DOHH2 (cell line): ENCODE measurements at regions not wholly inside any gene's neighbourhood (a gene's known extent, or its start where the extent isn't known, plus 50 kb on each side); places are given as distances from the start of the nearest gene placed in this dataset.

Experiments used
- H3F3A ChIP-seq: fragments of 200-600 bp; sonication (generic), shearing (Covaris generic); 2 replicates; pipeline ENCODE4 v1.6.0; 2016; ENCODE audit warnings: antibody characterized with exemption, mild to moderate bottlenecking; ENCODE audit not compliant: control insufficient read depth, insufficient read depth
- H3K27ac ChIP-seq: fragments of 200-600 bp; sonication (generic); 2 replicates; pipeline ENCODE4 v1.5.1; 2014; ENCODE audit warnings: low read depth, mild to moderate bottlenecking, low read length, moderate library complexity
- H3K27me3 ChIP-seq: fragments of 200-600 bp; sonication (generic); 2 replicates; pipeline ENCODE4 v1.6.1; 2014; ENCODE audit warnings: mild to moderate bottlenecking, low read length, mixed read lengths; ENCODE audit not compliant: control insufficient read depth
- H3K36me3 ChIP-seq: fragments of 200-600 bp; sonication (generic); 2 replicates; pipeline ENCODE4 v1.6.1; 2014; ENCODE audit warnings: mild to moderate bottlenecking, low read length, moderate library complexity, mixed read lengths; ENCODE audit not compliant: control insufficient read depth
- H3K4me1 ChIP-seq: fragments of 200-600 bp; sonication (generic); 2 replicates; pipeline ENCODE4 v1.6.1; 2014; ENCODE audit warnings: mild to moderate bottlenecking, low read length, mixed read lengths; ENCODE audit not compliant: control insufficient read depth
- H3K4me2 ChIP-seq: fragments of 200-600 bp; sonication (generic); 2 replicates; pipeline ENCODE4 v1.6.0; 2014; ENCODE audit warnings: mild to moderate bottlenecking, low read length, moderate library complexity
- H3K4me3 ChIP-seq: fragments of 200-600 bp; sonication (generic); 2 replicates; pipeline ENCODE4 v1.5.1; 2014; ENCODE audit warnings: mild to moderate bottlenecking, low read length, mixed read lengths
- H3K79me2 ChIP-seq: fragments of 200-600 bp; sonication (generic); 2 replicates; pipeline ENCODE4 v1.6.1; 2014; ENCODE audit warnings: mild to moderate bottlenecking, low read length, mixed read lengths; ENCODE audit not compliant: control insufficient read depth
- H3K9me2 ChIP-seq: fragments of 200-600 bp; sonication (generic); replicated peaks from 2 replicates; pipeline ENCODE4 v1.6.1; 2014; ENCODE audit warnings: mild to moderate bottlenecking, low read length, mixed read lengths; ENCODE audit not compliant: control insufficient read depth
- H3K9me3 ChIP-seq: fragments of 200-600 bp; sonication (generic); 2 replicates; pipeline ENCODE4 v1.6.1; 2014; ENCODE audit warnings: antibody characterized with exemption, low read length, mixed read lengths; ENCODE audit not compliant: control insufficient read depth, insufficient read depth
- H4K20me1 ChIP-seq: fragments of 200-600 bp; sonication (generic); 2 replicates; pipeline ENCODE4 v1.6.0; 2014; ENCODE audit warnings: low read depth, mild to moderate bottlenecking, antibody characterized with exemption, low read length, moderate library complexity; ENCODE audit not compliant: control insufficient read depth, insufficient read depth
- EZH2phosphoT487 ChIP-seq: fragments of 200-600 bp; sonication (generic); IDR thresholded peaks from 2 replicates; pipeline ENCODE4 v1.6.1; 2017; ENCODE audit warnings: borderline replicate concordance, mild to moderate bottlenecking, antibody characterized with exemption, low read length, moderate library complexity, mixed read lengths
- TF ChIP-seq, protein P1 (sequence below): fragments of 200-600 bp; sonication (generic); IDR thresholded peaks from one replicate; pipeline ENCODE4 v1.5.1; 2014; ENCODE audit warnings: antibody characterized with exemption, mild to moderate bottlenecking, low read depth, low read length; ENCODE audit not compliant: poor library complexity, severe bottlenecking

DNA sequence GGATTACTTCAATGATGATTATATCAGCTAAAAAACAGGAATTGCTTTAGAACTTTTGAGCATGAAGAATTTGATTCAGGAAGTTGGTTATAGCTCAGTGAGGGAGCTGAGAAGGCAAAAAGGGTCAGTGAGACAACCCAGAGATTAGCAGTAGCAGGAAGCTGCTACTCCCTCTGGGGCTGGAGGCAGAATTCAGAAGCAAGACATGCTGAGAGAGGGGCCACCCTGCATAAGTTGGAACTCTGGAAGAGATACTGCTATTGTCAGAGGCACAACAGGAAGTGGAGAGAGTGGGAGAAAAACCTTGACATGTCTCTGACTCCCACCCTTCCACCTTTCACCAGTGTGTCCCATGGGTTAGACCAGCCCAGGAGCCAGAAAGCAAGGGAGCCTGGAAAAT lies 488.7 kb downstream of the ADRA2A start:
- Histone ChIP-seq H3K9me3 (no peaks in the 10 kb centered on the region), H3K9me2 (no peaks in the 10 kb centered on the region), H3K4me3 (no peak overlapping the region), H3K4me1 (no peaks in the 10 kb centered on the region), H3K4me2 (no peak overlapping the region), H3K36me3 (no peaks in the 10 kb centered on the region), H3K27me3 (no peaks in the 10 kb centered on the region), H3K79me2 (no peaks in the 10 kb centered on the region), H3K27ac (no peak overlapping the region), H4K20me1 (no peaks in the 10 kb centered on the region), H3F3A (no peaks in the 10 kb centered on the region)
- TF ChIP-seq, protein P1, sequence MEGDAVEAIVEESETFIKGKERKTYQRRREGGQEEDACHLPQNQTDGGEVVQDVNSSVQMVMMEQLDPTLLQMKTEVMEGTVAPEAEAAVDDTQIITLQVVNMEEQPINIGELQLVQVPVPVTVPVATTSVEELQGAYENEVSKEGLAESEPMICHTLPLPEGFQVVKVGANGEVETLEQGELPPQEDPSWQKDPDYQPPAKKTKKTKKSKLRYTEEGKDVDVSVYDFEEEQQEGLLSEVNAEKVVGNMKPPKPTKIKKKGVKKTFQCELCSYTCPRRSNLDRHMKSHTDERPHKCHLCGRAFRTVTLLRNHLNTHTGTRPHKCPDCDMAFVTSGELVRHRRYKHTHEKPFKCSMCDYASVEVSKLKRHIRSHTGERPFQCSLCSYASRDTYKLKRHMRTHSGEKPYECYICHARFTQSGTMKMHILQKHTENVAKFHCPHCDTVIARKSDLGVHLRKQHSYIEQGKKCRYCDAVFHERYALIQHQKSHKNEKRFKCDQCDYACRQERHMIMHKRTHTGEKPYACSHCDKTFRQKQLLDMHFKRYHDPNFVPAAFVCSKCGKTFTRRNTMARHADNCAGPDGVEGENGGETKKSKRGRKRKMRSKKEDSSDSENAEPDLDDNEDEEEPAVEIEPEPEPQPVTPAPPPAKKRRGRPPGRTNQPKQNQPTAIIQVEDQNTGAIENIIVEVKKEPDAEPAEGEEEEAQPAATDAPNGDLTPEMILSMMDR, result no peak
- no peak for TF ChIP-seq EZH2phosphoT487

DNA sequence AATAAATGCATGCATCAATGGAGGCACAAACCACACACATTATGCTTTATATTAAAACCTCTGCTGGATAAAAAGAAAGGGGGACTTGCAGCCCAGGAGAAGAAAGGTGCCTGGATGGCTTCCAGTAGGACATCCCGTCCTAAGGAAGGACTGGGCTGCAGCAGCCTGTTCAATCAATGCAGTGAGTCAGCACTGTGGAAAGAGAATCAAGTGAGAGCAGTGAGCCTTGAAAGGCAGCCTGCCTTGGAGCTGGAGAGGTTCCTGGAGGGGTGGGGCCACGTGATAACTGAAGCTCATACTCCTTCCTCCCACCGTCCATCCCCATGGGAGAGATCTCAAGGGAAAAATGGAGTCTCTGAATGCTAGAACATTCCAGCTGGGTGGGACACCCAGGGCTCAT lies 501.2 kb downstream of the ADRA2A start:
- H3K9me2 ChIP-seq, result no peaks in the 10 kb centered on the region
- no peak overlapping the region for H3K27ac ChIP-seq
- H3K4me2 ChIP-seq, result no peak overlapping the region
- no peaks in the 10 kb centered on the region for H3K4me1 ChIP-seq
- no peaks in the 10 kb centered on the region for H3K27me3 ChIP-seq
- H3K79me2 ChIP-seq, result no peaks in the 10 kb centered on the region
- no peaks in the 10 kb centered on the region for H3K9me3 ChIP-seq
- no peaks in the 10 kb centered on the region for H4K20me1 ChIP-seq
- no peak for TF ChIP-seq EZH2phosphoT487
- TF ChIP-seq, protein P1, result no peak
- no peaks in the 10 kb centered on the region for H3K36me3 ChIP-seq
- H3K4me3 ChIP-seq, result no peak overlapping the region
- H3F3A ChIP-seq, result no peaks in the 10 kb centered on the region

- Histone ChIP-seq H3K4me1 (no peaks in the 10 kb centered on the region), H3K9me2 (no peaks in the 10 kb centered on the region), H4K20me1 (no peaks in the 10 kb centered on the region), H3K27me3 (no peaks in the 10 kb centered on the region), H3K36me3 (no peaks in the 10 kb centered on the region), H3K4me3 (no peak overlapping the region), H3F3A (no peaks in the 10 kb centered on the region), H3K79me2 (no peaks in the 10 kb centered on the region), H3K4me2 (no peak overlapping the region), H3K9me3 (no peaks in the 10 kb centered on the region), H3K27ac (no peak overlapping the region)
- no peak for TF ChIP-seq EZH2phosphoT487
- TF ChIP-seq, protein P1, result no peak
Measured at GRCh38 chr10:111579473-111579872, 502.6 kb downstream of the ADRA2A start.

DNA sequence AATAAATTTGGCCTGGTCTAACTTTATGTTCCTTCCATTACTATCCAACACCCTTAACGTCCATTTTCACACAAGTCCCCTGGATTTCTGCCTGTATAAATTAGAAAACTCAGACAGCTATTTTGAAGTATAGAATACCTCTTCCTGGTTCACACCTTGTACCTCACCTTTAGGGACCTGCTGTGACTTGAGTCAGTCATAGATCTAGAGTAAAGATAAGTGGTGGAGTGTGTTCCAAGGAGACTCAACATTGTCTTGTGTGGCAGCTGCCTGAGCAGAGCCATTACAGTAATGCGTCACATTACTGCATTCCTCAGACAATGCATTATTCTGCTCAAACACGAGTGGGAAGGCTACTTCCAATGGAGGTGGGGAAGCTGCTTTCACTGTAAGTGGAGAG lies 513.9 kb downstream of the ADRA2A start:
- Histone ChIP-seq H3K9me3 (no peaks in the 10 kb centered on the region), H3K36me3 (no peaks in the 10 kb centered on the region), H3K79me2 (no peaks in the 10 kb centered on the region), H4K20me1 (no peaks in the 10 kb centered on the region), H3K4me3 (no peak overlapping the region), H3K4me1 (no peaks in the 10 kb centered on the region), H3K27ac (no peak overlapping the region), H3K27me3 (no peaks in the 10 kb centered on the region), H3F3A (no peaks in the 10 kb centered on the region), H3K4me2 (no peak overlapping the region), H3K9me2 (no peaks in the 10 kb centered on the region)
- TF ChIP-seq, protein P1, result no peak
- TF ChIP-seq EZH2phosphoT487, result no peak
